HG03159 (cell line): ENCODE measurements at regions not wholly inside any gene's neighbourhood (a gene's known extent, or its start where the extent isn't known, plus 50 kb on each side); places are given as distances from the start of the nearest gene placed in this dataset.
"Not testable (repeated sequence)": the region's sequence is repeated elsewhere in the genome, so short reads cannot be mapped to it uniquely, and the experiment has no call there.

ENCODE experiments used
- ATAC-seq: cut with Tn5 transposase; IDR thresholded peaks from one replicate; pipeline ENCODE4 v1.9.1; 2021; ENCODE audit warnings: mild to moderate bottlenecking, moderate library complexity; ENCODE audit not compliant: unreplicated experiment

DNA sequence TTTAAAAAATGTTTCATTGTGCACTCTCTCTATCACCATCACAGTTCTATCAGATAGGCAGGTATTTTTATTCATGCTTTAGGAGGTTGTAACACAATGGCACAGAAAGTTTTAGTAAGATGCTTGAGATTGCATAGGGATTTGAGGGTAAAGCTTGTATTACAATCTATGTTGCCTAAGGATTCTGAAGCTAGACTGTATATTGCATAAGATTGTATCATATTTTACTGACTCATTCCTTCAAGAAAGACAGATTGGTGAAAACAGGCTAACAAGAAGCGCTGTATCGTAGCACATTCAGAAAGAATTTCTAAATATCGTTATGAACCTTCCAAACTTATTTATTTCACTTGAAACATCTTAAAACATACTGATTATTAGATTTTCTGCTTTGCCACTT is 577.7 kb downstream of the EBF1 start:
- ATAC-seq = no peak

DNA sequence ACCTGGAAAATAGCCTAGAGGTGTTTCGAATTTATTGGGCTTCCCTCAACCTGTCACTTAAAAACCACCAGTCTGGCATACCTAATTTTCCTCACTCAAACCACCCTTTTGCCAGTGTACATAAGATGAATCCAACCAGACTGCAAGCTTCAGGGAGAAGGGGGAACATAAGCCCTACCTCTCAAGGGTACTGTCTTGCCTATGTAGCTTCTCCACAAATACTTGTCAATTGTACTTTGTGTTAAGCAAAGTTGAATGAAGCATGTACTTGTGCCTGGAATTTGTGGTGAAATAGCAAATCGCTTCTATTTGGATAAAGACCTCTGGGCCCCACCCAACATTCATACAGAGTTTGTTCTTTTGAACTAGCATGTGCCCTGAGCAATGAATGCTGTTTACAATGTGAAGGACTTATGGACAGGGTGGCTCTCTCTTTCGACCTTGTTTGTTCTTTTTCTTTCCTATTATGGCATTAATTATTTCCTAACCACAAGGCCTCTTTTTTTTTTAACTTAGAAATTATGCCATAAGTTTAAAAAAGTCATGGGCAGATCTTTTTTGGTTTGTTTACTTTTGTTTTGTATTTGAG is 580.2 kb downstream of the EBF1 start:
- ATAC-seq = no peak

DNA sequence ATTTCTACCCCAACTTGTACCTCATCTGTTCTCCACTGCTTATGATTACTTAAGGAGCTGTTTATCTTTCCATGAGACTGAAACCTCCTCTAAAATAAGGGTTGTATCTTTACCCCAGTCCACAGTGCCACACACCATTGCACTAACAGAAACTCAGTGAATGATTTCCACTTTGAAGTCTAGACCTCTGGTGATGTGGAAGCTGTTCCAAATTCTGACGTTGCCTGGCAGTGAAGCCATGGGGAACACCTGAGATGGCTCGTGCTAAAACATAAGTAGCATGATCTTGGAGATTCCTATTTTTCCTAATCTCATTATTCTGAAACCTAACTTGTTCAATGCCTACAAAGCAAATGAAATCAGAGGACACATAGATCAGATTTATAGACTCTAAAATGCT is 583.2 kb downstream of the EBF1 start:
- ATAC-seq = no peak

DNA sequence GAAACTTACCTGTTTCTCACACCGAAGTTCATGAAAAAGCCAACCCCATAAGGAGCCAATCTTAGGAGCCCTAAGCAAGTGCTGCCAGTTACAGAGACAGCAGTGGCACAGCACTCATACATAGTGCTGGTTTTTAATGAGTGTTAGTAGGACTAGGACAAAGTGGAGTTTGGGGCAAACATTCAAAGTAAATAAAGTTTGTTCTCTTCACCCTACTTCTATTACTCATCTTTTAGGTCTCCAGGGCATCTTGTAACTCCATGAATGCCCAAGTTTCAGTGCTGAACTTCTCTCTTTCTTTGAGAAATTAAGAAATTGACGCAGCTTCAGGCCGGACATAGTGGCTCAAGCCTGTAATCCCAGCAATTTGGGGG is 584.7 kb downstream of the EBF1 start:
- ATAC-seq = no peak

DNA sequence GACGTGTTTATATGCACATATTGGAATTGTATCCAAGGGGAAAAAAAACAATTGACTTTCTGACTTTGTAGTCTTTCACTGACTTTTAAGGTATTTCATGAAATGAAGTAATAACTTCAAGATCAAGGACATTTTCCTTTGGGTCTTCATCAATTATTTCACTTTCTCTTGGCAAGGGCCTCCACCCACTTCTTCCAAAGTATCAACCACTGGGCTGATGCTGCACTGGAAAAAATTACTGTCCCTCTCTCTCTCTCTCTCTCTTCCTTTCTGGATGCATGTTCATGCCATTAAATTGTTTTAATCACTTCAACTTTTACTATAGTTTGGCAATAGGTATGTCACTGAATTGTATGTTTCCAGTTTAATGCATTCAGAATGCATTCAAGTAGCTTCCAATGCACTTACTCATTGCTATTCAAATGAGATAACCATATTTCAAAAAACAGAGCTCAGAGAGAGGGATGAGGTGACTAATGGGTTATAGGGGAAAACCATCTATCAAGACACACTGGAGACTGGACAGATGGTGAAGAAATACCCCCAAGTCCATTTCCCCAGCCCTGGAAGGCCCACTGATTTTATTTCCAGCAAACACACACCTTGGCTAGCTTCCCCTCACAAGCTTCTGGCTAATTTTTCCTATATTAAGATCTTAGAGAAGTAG is 585.3 kb downstream of the EBF1 start:
- ATAC-seq = no peak

DNA sequence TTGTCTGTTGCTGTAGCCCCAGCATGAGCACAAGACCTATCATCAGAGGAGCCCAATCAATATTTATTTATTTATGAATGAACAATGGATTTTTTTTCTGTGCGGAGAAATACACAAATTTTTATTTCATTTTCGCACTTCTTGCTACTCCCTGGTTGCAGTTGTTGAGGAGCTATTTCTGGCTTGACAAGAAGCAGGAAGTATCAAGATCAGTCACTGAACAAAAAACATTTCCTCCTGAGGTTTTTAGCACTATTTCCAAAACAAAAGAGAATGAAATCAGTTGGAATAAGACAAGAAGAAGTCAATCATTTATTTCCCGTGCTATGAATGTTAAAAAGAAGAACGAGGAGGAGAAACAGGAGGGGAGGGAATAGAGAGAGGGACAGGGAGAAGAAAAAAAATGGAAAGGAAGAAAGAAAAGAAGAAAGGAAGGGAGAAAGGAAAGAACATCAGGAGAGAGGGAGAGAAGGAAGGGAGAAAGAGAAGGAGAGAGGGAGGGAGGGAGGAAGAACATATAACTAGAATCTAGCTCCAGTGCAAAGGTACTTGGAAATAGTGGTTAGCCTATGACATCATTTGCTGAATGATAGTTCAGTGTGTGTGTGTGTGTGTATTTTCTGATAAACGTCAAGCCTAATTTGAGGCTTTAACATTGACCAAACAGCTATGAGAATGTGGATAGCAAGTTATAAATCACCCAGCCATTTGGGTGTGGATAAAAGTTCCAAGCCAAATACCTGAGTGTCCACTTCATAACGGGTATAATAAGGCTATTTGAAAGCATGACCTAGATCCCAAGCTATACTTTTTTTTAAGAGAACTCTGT is 586.0 kb downstream of the EBF1 start:
- no peak for ATAC-seq

DNA sequence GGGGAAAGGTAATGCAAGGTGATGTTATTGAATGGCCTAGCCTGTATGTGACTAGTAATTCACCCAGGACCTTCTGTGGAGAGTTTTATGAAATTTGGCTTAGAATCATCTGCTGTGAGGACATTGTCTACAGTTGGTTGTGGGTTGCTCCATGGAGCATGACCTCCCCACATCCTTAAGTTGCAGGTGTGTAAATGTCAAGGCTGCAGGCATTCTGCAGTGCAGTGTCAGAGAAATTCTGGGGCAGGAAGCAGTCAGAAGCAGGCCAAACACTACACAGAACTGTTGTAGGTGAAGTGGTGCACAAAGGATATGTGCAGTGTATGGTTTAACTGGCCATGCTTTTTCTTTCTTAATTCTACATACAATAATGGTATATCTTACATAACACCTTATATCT is 588.3 kb downstream of the EBF1 start:
- ATAC-seq = peak; percentile 88

DNA sequence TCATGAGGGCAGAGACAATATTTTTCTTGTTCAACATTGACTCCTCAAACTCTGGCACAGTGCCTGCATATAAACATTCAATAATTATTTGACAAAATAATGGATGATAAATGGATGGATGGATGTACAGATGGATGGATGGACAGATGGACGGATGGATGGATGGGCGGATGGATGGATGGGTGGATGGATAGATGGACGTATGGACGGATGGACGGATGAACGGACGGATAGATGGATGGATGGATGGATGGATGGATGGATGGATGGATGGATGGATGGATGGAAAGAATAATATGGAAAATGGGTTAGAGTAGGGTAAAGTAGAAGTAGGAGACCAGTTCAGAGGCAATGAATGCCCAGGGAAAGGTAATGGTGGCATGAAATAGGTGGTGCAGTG is 589.2 kb downstream of the EBF1 start:
- no peak for ATAC-seq

DNA sequence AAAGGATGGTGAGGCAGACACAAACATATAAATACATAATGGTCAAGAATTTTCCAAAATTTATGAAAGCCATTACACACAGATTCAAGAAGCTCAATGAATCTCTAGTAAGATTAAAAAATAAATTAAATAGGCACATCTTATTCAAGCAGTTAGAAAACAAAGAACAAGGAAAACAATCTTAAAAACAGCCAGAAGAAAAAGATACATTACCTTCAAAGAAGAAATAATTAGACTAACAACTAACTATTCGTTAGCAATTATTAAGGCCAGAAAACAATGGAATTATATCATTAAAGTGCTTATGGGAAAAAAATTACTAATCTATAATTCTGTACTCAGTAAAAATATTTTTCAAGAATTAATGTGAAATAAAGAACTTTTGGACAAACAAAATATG is 593.1 kb downstream of the EBF1 start:
- ATAC-seq = no peak

DNA sequence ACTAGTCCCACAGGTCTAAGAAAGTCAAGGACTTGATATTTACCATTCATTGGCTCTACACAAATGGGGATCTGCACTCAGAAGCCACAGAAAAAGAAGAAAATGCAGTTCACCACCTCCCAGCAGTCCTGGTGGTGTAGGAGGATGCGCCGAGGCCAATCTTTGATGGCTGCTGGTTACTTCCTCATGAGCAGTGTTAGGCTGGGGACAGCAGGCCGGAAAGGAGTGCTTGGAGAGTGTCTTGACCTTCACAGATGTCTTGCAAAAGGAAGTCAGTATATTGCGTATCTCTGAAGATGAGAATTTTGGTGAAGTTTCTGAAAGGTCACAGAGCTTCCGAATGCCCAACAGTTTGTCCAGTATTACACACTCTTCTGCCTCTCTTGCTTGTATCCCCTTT is 597.0 kb downstream of the EBF1 start:
- ATAC-seq = no peak

DNA sequence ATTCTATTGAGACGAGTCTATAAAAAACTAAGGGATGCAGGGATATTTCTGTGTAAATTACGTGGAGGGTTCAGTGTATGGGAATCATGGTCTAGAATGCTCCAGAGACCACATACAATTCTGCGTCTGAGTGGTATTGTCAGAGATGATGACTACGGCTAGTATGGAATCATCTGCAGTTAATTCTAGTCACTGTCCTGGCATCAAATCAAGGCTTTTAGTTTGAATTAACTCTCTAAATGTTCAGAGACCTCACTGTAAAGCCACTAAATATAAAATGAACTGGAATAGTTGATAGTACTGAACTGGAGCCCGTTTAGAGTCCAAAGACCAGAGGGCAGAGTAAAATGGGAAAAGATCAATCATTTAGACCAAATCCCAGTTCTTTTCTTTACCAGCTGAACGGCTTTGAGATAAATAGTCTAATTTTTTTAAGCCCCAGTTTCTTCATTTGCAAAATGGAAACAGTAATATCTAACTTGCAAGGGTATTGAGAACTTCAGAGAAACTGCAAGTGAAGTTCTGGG is 599.8 kb downstream of the EBF1 start:
- no peak for ATAC-seq

DNA sequence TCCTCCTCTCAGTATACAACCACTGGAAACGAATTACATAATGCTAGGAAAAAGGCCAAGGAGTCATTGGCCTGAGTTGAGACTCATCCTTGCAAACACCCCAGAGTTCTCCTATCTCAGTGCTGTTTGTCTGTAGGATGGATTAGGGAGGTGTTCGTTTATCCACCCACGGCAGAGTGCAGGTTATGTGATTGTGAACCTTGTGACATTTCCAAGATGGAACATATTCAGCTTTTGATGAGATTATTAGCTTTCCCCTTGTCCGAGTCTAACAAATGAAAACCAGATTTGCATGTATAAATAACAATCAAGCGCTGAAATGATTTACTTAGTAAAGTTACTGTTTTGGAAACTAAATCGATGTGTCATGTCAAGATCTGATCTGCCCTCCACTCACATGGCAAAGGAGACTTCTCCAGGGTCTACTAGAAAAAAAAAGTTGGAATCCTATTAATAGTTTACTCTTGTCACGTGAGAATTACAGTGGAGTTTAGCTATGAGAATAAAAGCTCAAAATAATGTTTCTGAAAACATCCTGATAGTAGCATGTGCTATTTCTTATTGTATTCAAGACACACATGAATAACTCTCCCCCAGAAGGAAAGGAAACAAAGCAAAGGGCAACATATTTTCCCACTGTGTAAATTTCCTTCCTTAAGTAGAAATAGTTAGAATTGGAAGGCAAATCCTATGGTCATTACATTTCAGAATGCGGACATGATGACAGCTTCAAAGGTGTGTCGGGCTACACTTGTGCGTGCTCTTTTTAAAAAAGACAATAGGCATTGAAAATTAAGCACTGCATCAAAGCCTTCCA is 600.4 kb downstream of the EBF1 start:
- no peak for ATAC-seq

DNA sequence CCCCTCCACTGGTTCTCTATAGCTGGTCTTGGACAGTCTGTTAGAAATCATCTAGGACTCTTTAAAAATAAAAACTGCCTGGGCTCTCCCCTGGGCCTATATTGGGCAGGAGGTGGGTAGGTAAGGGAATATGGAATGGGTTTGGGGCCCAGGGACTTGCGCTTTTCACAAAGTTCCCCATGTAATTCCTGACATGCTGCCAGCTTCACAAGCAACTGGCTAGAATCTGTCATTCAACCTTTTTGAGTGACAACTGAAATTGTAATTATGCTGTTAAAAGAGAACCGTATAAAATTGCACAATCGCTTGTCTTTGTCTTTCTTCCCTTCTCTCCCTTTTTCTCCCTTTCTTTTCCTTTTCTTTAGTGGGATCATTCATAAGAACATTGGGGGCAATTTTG is 603.1 kb downstream of the EBF1 start:
- ATAC-seq = no peak

DNA sequence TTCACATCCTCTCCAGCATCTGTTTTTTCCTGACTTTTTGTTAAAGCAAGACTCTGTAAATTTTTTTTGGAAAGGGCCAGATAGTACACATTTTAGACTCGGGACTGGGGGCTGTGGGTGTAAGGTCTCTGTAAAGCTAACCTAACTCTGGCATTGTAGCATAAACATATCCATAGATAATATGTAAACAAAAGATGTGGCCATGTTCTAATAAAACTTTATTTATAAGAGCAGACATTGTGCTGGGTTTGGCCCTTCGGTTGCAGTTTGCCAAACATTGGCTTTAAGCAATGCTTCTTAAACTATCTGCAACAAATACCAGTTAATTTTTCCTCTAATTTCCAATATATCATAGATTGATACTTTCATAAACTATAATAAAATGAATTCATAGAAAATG is 605.2 kb downstream of the EBF1 start:
- no peak for ATAC-seq

DNA sequence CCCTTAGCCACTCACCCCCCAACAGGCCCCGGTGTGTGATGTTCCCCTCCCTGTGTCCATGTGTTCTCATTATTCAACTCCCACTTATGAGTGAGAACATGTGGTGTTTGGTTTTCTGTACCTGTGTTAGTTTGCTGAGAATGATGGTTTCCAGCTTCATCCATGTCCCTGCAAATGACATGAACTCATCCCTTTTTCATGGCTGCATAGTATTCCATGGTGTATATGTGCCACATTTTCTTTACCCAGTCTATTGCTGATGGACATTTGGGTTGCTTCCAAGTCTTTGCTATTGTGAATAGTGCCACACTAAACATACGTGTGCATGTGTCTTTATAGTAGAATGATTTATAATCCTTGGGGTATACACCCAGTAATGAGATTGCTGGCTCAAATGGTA is 605.7 kb downstream of the EBF1 start:
- ATAC-seq = not testable (repeated sequence)

DNA sequence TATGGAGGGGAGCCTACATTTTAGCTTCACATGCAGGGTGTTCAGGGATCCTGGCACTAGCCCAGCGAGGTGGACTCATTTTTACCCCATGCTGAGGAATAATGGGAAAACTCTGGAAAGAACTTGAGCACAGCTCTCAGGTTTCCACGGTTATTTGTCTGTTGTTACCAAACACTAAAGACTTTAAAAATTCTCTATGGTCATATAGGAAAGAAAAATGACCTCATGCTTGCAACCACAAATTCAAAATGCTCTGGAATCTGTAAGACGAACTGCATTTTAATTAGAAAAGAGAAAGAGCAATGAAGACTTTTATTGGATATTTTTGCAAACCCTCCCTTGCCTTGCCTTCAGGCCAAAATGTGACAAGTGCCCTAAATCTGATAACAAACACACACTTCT is 606.9 kb downstream of the EBF1 start:
- no peak for ATAC-seq

DNA sequence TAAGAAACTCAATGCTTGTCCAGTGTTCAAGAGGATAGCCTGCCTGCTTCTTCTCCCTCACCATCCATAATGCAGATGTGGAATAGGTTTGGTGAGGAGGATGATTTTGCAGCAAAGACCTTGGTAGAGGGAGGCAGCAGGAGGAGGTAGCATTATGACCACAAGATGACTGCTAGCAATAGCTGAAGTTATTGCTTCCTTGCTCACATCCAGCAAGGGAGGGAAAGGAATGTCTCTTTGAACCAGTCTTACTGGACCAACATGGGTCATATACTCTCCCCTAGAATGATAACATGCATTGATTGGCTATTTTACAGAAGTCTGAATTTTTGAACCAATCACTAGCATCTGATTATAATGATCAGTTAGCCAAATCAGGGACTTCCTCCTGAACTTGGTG is 607.6 kb downstream of the EBF1 start:
- ATAC-seq = no peak

DNA sequence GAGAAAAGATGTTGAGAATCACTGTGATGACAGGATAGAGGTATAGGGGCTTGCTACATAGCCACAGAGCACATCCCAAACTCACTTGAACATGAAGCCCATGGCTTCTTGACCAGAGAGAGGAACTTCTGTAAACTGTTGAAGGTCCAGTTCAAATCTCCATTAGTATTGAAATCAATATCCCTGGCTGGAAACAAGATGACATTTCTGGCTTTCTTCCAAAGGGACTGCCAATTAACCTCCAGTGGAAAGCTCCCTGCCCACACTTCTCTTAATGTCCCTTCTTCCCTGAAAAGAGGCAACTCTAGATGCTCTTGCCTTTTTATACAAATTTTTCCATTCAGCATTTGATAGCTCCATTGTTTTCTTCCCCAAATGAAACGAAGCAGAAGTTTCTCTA is 612.1 kb downstream of the EBF1 start:
- no peak for ATAC-seq

DNA sequence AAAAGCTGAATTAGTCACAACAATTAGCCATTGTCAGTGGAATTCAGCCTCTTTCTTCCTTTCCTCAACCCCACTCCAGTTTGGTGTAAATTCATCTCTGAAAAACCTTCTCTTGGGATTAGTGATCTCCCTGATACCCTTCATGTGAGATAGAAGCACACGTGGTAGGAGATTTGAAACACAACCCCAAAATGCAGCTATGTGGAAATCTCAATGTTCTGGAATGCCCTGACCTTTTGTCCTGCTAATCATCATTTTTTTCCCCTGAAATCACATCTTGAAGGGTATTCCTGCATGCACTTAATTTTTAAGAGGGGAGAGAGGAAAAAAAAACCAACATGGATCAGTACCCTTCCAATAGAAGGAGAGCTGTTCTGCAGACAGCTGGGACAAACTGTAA is 612.6 kb downstream of the EBF1 start:
- no peak for ATAC-seq

DNA sequence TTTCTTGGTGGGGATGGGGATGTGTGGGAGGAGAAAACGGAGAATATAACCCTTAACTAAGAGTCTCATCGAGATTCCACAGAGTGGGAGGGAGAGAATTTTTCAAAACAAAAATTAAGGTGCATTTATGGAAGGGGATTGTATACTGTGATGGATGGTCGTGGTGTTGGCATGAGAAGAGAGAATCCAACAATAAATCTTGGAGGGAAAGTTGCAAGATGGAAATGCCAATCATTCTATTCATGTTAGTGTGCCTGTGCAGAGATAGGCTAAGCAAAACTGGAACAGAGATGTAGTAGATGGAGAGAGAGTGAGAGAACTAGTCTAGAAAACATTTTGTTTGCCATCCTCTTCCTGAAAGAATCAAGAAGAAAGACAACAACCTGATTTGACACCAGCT is 613.1 kb downstream of the EBF1 start:
- no peak for ATAC-seq

DNA sequence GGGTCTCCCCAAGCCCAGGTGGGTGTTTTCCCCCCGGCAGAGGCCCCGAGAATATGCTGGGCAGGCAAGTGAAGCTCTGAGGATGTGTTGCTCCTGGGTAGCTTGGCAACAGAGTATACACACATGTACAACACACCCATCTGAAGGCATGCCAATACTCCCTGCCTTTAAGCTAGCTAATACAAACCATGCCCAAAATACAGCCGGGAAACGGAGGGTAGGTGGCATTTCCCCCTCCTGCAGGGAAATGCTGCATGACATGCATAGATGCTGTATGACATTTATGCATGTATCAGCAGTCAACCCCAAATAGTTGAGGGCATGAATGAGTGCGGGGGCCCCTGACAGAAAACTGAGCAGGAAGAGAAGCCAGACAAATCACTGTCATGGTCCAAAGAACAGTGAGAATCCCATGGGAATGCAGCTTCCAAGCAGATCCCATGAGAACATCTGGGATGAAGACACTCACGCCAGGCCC is 614.1 kb downstream of the EBF1 start:
- ATAC-seq = no peak
